Neural cell (in vitro differentiated cells): ENCODE measurements at regions not wholly inside any gene's neighbourhood (a gene's known extent, or its start where the extent isn't known, plus 50 kb on each side); places are given as distances from the start of the nearest gene placed in this dataset.
A peak's percentile ranks its signal among the peaks of the same experiment; 100 is the strongest.

ENCODE experiments used
- H2AFZ ChIP-seq: fragments of 200-600, 300-800 bp; sonication (generic), shearing (Covaris generic); 2 replicates; pipeline ENCODE4 v1.6.0; 2014; ENCODE audit warnings: low read depth, mild to moderate bottlenecking, antibody characterized with exemption, low read length, moderate library complexity
- H3F3A ChIP-seq: fragments of 200-600 bp; shearing (Covaris generic); 2 replicates; pipeline ENCODE4 v1.6.1; 2016; ENCODE audit warnings: mild to moderate bottlenecking, moderate library complexity, mixed read lengths, antibody characterized with exemption, low read length; ENCODE audit not compliant: insufficient read depth, poor library complexity, severe bottlenecking
- H3K27ac ChIP-seq: fragments of 200-600, 300-800 bp; sonication (generic), shearing (Covaris generic); 2 replicates; pipeline ENCODE4 v1.5.1; 2014; ENCODE audit warnings: mild to moderate bottlenecking, low read length, moderate library complexity
- H3K27me3 ChIP-seq: fragments of 300-800, 200-600 bp; sonication (generic), shearing (Covaris generic); 2 replicates; pipeline ENCODE4 v1.6.0; 2014; ENCODE audit warnings: mild to moderate bottlenecking, low read depth, low read length, moderate library complexity; ENCODE audit not compliant: insufficient read depth
- H3K36me3 ChIP-seq: fragments of 300-800, 200-600 bp; sonication (generic), shearing (Covaris generic); 2 replicates; pipeline ENCODE4 v1.5.1; 2014; ENCODE audit warnings: mild to moderate bottlenecking, antibody characterized with exemption, low read length, moderate library complexity; ENCODE audit not compliant: insufficient read depth
- H3K4me2 ChIP-seq: fragments of 300-800, 200-600 bp; sonication (generic), shearing (Covaris generic); 2 replicates; pipeline ENCODE4 v1.6.0; 2014; ENCODE audit warnings: mild to moderate bottlenecking, low read length
- H3K4me3 ChIP-seq: fragments of 300-800, 200-600 bp; sonication (generic), shearing (Covaris generic); 2 replicates; pipeline ENCODE4 v1.5.1; 2014; ENCODE audit warnings: mild to moderate bottlenecking, low read length, moderate library complexity
- H3K79me2 ChIP-seq: fragments of 200-600 bp; shearing (Covaris generic); replicated peaks from 2 replicates; pipeline ENCODE4 v1.6.0; 2014; ENCODE audit warnings: mild to moderate bottlenecking, low read length, moderate library complexity; ENCODE audit not compliant: insufficient read depth
- H3K9ac ChIP-seq: fragments of 300-800, 200-600 bp; sonication (generic), shearing (Covaris generic); 2 replicates; pipeline ENCODE4 v1.6.1; 2016; ENCODE audit warnings: mild to moderate bottlenecking, low read length, mixed read lengths
- H3K9me2 ChIP-seq: fragments of 200-600 bp; shearing (Covaris generic); 2 replicates; pipeline ENCODE4 v1.6.1; 2016; ENCODE audit warnings: mild to moderate bottlenecking, low read length, mixed read lengths; ENCODE audit not compliant: insufficient read depth
- H3K9me3 ChIP-seq: fragments of 200-600, 300-800 bp; sonication (generic), shearing (Covaris generic); 2 replicates; pipeline ENCODE4 v1.6.1; 2016; ENCODE audit warnings: mild to moderate bottlenecking, mixed run types, low read length, moderate library complexity, mixed read lengths
- H4K20me1 ChIP-seq: fragments of 200-600 bp; shearing (Covaris generic); 2 replicates; pipeline ENCODE4 v1.6.1; 2016; ENCODE audit warnings: mild to moderate bottlenecking, mixed run types; ENCODE audit not compliant: insufficient read depth
- CTCF ChIP-seq: fragments of 450-650 bp; IDR thresholded peaks from 2 replicates; pipeline ENCODE4 v1.5.1; 2014; ENCODE audit warnings: antibody characterized with exemption, mild to moderate bottlenecking, moderate library complexity; ENCODE audit not compliant: poor library complexity, severe bottlenecking
- EP300 ChIP-seq: fragments of 450-650 bp; conservative IDR thresholded peaks from 2 replicates; pipeline ENCODE4 v1.6.1; 2014; ENCODE audit warnings: antibody characterized with exemption, mild to moderate bottlenecking, moderate library complexity; ENCODE audit not compliant: poor library complexity, severe bottlenecking
- EZH2 ChIP-seq: fragments of 200-600, 300-800 bp; shearing (Covaris generic), sonication (generic); IDR thresholded peaks from 2 replicates; pipeline ENCODE4 v1.6.1; 2014; ENCODE audit warnings: antibody characterized with exemption, low read length, borderline replicate concordance, mild to moderate bottlenecking; ENCODE audit not compliant: insufficient read depth, poor library complexity, severe bottlenecking
- MXI1 ChIP-seq: fragments of 450-650 bp; conservative IDR thresholded peaks from 2 replicates; pipeline ENCODE4 v1.6.1; 2014; ENCODE audit warnings: antibody characterized with exemption, mild to moderate bottlenecking; ENCODE audit not compliant: poor library complexity, severe bottlenecking
- POLR2AphosphoS5 ChIP-seq: IDR thresholded peaks from 2 replicates; pipeline ENCODE4 v1.6.1; 2012
- RAD21 ChIP-seq: fragments of 450-650 bp; conservative IDR thresholded peaks from 2 replicates; pipeline ENCODE4 v1.6.1; 2014; ENCODE audit warnings: antibody characterized with exemption, mild to moderate bottlenecking, moderate library complexity
- REST ChIP-seq: IDR thresholded peaks from 2 replicates; pipeline ENCODE4 v1.6.1; 2012; ENCODE audit warnings: borderline replicate concordance
- SMC3 ChIP-seq: fragments of 450-650 bp; conservative IDR thresholded peaks from 2 replicates; pipeline ENCODE4 v1.6.1; 2014; ENCODE audit warnings: antibody characterized with exemption, mild to moderate bottlenecking, moderate library complexity; ENCODE audit not compliant: poor library complexity
- TAF1 ChIP-seq: IDR thresholded peaks from 2 replicates; pipeline ENCODE4 v1.6.1; 2012; ENCODE audit warnings: low read depth

- TF ChIP-seq MXI1 (no peak), EZH2 (no peak), EP300 (peak; percentile 94), SMC3 (no peak), POLR2AphosphoS5 (peak; percentile 66), REST (no peak)
- Histone ChIP-seq H3K27me3 (no peaks in the 10 kb centered on the region), H3K27ac (peak overlapping the region; percentile 2), H3F3A (no peaks in the 10 kb centered on the region), H2AFZ (no peak overlapping the region), H3K4me3 (no peak overlapping the region), H3K79me2 (no peaks in the 10 kb centered on the region), H3K9me3 (no peaks in the 10 kb centered on the region), H4K20me1 (no peaks in the 10 kb centered on the region), H3K4me2 (no peak overlapping the region), H3K36me3 (no peaks in the 10 kb centered on the region), H3K9me2 (no peaks in the 10 kb centered on the region), H3K9ac (no peak overlapping the region)
These were observed 963.7 kb upstream of the CDH2 start for GRCh38 chr18:29140590-29140989.

GRCh38 chr18:29137773-29138495, 961.0 kb upstream of the CDH2 start:
- no peaks in the 10 kb centered on the region for H3F3A ChIP-seq
- H3K4me3 ChIP-seq, result no peak overlapping the region
- no peaks in the 10 kb centered on the region for H3K36me3 ChIP-seq
- H3K9ac ChIP-seq, result no peak overlapping the region
- H3K27ac ChIP-seq, result no peak overlapping the region
- H3K9me2 ChIP-seq, result no peaks in the 10 kb centered on the region
- no peaks in the 10 kb centered on the region for H3K9me3 ChIP-seq
- no peaks in the 10 kb centered on the region for H3K27me3 ChIP-seq
- H3K79me2 ChIP-seq, result no peaks in the 10 kb centered on the region
- H4K20me1 ChIP-seq, result no peaks in the 10 kb centered on the region
- no peak for TF ChIP-seq POLR2AphosphoS5
- no peak for TF ChIP-seq RAD21
- no peak for TF ChIP-seq EP300
- no peak for TF ChIP-seq TAF1
- no peak for TF ChIP-seq CTCF
- no peak for TF ChIP-seq REST
- no peak for TF ChIP-seq SMC3
- no peak for TF ChIP-seq EZH2
- no peak for TF ChIP-seq MXI1
- H2AFZ ChIP-seq, result no peak overlapping the region
- H3K4me2 ChIP-seq, result no peak overlapping the region
